ENCODE measurements at regions not wholly inside any gene's neighbourhood (a gene's known extent, or its start where the extent isn't known, plus 50 kb on each side); places are given as distances from the start of the nearest gene placed in this dataset.

DNA sequence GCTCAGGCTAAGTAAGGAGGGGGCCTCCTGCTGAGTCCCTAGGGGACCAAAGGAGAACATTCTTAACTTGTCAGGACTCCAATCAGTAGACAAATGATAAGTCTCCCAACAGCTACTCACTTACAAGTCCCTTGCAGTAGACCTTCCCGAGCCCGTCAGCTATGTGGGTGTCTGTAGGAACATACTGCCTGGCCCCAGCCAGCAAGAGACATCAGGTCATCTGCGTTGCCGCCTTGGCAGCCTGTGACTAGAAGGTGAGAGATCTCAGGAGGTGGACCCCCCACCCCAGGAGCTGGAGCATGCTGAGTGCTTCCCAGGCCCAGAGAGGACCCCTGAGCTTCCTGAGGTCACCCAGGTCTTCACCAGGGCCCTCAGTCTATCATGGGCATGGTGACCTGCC is 250.5 kb downstream of the C1orf94 start:
- no peak overlapping the region for H3K27ac ChIP-seq
- TF ChIP-seq, protein P1, sequence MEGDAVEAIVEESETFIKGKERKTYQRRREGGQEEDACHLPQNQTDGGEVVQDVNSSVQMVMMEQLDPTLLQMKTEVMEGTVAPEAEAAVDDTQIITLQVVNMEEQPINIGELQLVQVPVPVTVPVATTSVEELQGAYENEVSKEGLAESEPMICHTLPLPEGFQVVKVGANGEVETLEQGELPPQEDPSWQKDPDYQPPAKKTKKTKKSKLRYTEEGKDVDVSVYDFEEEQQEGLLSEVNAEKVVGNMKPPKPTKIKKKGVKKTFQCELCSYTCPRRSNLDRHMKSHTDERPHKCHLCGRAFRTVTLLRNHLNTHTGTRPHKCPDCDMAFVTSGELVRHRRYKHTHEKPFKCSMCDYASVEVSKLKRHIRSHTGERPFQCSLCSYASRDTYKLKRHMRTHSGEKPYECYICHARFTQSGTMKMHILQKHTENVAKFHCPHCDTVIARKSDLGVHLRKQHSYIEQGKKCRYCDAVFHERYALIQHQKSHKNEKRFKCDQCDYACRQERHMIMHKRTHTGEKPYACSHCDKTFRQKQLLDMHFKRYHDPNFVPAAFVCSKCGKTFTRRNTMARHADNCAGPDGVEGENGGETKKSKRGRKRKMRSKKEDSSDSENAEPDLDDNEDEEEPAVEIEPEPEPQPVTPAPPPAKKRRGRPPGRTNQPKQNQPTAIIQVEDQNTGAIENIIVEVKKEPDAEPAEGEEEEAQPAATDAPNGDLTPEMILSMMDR (IDR thresholded peaks at IDR 0.05): no peak
- no peak for TF ChIP-seq ZFX (IDR thresholded peaks at IDR 0.05; ENCODE audit: borderline replicate concordance)

DNA sequence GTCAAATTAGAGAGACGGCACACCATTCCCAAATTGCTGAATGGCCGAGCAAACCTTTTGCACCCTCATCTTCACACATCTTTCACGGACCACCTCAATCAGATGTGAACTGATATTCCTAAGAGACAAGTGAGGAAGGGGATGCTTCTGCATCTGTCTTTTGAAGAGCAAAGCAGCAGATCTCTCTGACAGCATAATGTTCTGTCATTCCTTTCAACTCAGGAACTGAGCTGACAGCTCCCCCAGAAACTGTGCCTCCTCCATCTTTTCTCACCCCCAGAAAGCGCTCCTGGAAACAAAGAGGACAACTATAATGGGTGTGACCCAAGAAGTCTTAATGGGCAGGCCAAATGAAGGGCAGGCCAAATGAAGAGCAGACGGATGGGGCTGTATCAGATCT is 256.4 kb downstream of the C1orf94 start:
- TF ChIP-seq, protein P1 (IDR thresholded peaks at IDR 0.05): no peak
- TF ChIP-seq ZFX (IDR thresholded peaks at IDR 0.05; ENCODE audit: borderline replicate concordance): no peak
- no peak overlapping the region for H3K27ac ChIP-seq

GRCh38 chr1:34436836-34437235 is 260.1 kb downstream of the C1orf94 start:
- H3K27ac ChIP-seq: no peak overlapping the region
- TF ChIP-seq, protein P1 (IDR thresholded peaks at IDR 0.05): no peak
- TF ChIP-seq ZFX (IDR thresholded peaks at IDR 0.05; ENCODE audit: borderline replicate concordance): no peak

- no peak for TF ChIP-seq ZFX (IDR thresholded peaks at IDR 0.05; ENCODE audit: borderline replicate concordance)
- TF ChIP-seq, protein P1 (IDR thresholded peaks at IDR 0.05): no peak
- H3K27ac ChIP-seq: no peak overlapping the region
These were observed 264.8 kb downstream of the C1orf94 start for GRCh38 chr1:34441259-34442069.

GRCh38 chr1:34444516-34444915 is 267.8 kb downstream of the C1orf94 start:
- TF ChIP-seq ZFX (IDR thresholded peaks at IDR 0.05; ENCODE audit: borderline replicate concordance): no peak
- TF ChIP-seq, protein P1 (IDR thresholded peaks at IDR 0.05): no peak
- H3K27ac ChIP-seq: no peak overlapping the region

DNA sequence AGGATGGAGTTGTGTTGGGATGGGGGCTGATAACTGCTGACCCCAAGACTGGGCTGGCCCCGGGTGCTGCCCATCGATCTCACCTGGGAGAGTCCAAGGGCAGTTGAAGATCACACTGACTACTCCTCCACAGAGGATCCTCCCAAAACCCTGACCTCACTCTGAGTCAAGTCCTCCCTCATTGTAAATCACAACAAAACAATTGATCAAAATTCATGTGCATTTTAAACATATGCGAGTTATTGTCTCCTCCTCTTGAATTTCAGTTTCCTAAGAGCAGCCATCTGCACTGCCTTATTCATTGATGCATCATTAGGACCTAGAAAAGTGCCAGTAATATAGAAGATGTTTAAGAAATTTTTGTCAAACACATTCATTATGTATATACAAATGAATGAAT is 273.6 kb downstream of the C1orf94 start:
- TF ChIP-seq, protein P1 (IDR thresholded peaks at IDR 0.05): no peak
- TF ChIP-seq ZFX (IDR thresholded peaks at IDR 0.05; ENCODE audit: borderline replicate concordance): no peak
- no peak overlapping the region for H3K27ac ChIP-seq

- no peak for TF ChIP-seq ZFX (IDR thresholded peaks at IDR 0.05; ENCODE audit: borderline replicate concordance)
- TF ChIP-seq, protein P1 (IDR thresholded peaks at IDR 0.05): no peak
- H3K27ac ChIP-seq: no peak overlapping the region
These were observed 275.7 kb downstream of the C1orf94 start for GRCh38 chr1:34452451-34452850.
